HL-60 (cell line): ENCODE measurements at regions not wholly inside any gene's neighbourhood (a gene's known extent, or its start where the extent isn't known, plus 50 kb on each side); places are given as distances from the start of the nearest gene placed in this dataset.

ENCODE experiments used
- DNase-seq, 2 experiments: peaks; one replicate each; pipeline ENCODE4 v3.0.0-alpha.2; 2010 to 2020; ENCODE audit warnings: low read depth in 1 of 2, low spot score in 1 of 2
- H3K27ac ChIP-seq: fragments of 250-450 bp; sonication (Bioruptor Pico); replicated peaks from 2 replicates; pipeline ENCODE4 v1.5.1; 2020; ENCODE audit warnings: mild to moderate bottlenecking, moderate library complexity
- H3K27me3 ChIP-seq: fragments of 250-450 bp; sonication (Bioruptor Pico); 2 replicates; pipeline ENCODE4 v1.5.1; 2021; ENCODE audit warnings: mild to moderate bottlenecking, moderate library complexity; ENCODE audit not compliant: insufficient read depth, poor library complexity, severe bottlenecking
- H3K4me3 ChIP-seq: replicated peaks from 2 replicates; pipeline ENCODE4 v1.5.1; 2011; ENCODE audit warnings: mild to moderate bottlenecking, control low read depth, low read length; ENCODE audit not compliant: insufficient read depth
- GABPA ChIP-seq: IDR thresholded peaks from 2 replicates; pipeline ENCODE4 v1.6.1; 2012; ENCODE audit warnings: low read depth
- POLR2AphosphoS5 ChIP-seq: IDR thresholded peaks from 2 replicates; pipeline ENCODE4 v1.6.1; 2012; ENCODE audit warnings: low read depth
- SPI1 ChIP-seq: IDR thresholded peaks from 2 replicates; pipeline ENCODE4 v1.6.1; 2012; ENCODE audit warnings: low read depth, mild to moderate bottlenecking, borderline replicate concordance
- TF ChIP-seq, protein P1 (sequence below): IDR thresholded peaks from 2 replicates; pipeline ENCODE4 v1.6.1; 2012; ENCODE audit warnings: low read depth; ENCODE audit not compliant: insufficient replicate concordance
- TF ChIP-seq, protein P2 (sequence below): IDR thresholded peaks from one replicate; pipeline ENCODE4 v1.5.1; 2011; ENCODE audit warnings: low read length, control low read depth, inconsistent platforms; ENCODE audit not compliant: insufficient read depth

DNA sequence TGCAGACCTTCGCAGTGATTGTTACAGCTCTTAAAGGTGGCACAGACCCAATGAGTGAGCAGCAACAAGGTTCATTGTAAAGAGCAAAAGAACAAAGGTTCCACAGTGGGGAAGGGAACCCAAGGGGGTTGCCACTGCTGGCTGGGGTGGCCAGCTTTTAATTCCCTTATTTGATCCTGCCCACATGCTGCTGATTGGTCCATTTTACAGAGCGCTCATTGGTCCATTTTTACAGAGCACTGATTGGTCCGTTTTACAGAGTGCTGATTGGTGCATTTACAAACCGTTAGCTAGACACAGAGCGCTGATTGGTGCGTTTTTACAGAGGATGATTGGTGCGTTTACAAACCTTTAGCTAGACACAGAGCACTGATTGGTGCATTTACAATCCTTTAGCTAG lies 360.6 kb upstream of the DAB2 start:
- no peak for DNase-seq
- Histone ChIP-seq H3K27ac (no peak overlapping the region), H3K4me3 (no peak overlapping the region), H3K27me3 (no peaks in the 10 kb centered on the region)
- TF ChIP-seq SPI1, result no peak
- TF ChIP-seq, protein P1, sequence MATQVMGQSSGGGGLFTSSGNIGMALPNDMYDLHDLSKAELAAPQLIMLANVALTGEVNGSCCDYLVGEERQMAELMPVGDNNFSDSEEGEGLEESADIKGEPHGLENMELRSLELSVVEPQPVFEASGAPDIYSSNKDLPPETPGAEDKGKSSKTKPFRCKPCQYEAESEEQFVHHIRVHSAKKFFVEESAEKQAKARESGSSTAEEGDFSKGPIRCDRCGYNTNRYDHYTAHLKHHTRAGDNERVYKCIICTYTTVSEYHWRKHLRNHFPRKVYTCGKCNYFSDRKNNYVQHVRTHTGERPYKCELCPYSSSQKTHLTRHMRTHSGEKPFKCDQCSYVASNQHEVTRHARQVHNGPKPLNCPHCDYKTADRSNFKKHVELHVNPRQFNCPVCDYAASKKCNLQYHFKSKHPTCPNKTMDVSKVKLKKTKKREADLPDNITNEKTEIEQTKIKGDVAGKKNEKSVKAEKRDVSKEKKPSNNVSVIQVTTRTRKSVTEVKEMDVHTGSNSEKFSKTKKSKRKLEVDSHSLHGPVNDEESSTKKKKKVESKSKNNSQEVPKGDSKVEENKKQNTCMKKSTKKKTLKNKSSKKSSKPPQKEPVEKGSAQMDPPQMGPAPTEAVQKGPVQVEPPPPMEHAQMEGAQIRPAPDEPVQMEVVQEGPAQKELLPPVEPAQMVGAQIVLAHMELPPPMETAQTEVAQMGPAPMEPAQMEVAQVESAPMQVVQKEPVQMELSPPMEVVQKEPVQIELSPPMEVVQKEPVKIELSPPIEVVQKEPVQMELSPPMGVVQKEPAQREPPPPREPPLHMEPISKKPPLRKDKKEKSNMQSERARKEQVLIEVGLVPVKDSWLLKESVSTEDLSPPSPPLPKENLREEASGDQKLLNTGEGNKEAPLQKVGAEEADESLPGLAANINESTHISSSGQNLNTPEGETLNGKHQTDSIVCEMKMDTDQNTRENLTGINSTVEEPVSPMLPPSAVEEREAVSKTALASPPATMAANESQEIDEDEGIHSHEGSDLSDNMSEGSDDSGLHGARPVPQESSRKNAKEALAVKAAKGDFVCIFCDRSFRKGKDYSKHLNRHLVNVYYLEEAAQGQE, result no peak
- no peak for TF ChIP-seq POLR2AphosphoS5
- no peak for TF ChIP-seq GABPA
- TF ChIP-seq, protein P2, sequence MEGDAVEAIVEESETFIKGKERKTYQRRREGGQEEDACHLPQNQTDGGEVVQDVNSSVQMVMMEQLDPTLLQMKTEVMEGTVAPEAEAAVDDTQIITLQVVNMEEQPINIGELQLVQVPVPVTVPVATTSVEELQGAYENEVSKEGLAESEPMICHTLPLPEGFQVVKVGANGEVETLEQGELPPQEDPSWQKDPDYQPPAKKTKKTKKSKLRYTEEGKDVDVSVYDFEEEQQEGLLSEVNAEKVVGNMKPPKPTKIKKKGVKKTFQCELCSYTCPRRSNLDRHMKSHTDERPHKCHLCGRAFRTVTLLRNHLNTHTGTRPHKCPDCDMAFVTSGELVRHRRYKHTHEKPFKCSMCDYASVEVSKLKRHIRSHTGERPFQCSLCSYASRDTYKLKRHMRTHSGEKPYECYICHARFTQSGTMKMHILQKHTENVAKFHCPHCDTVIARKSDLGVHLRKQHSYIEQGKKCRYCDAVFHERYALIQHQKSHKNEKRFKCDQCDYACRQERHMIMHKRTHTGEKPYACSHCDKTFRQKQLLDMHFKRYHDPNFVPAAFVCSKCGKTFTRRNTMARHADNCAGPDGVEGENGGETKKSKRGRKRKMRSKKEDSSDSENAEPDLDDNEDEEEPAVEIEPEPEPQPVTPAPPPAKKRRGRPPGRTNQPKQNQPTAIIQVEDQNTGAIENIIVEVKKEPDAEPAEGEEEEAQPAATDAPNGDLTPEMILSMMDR, result no peak

DNA sequence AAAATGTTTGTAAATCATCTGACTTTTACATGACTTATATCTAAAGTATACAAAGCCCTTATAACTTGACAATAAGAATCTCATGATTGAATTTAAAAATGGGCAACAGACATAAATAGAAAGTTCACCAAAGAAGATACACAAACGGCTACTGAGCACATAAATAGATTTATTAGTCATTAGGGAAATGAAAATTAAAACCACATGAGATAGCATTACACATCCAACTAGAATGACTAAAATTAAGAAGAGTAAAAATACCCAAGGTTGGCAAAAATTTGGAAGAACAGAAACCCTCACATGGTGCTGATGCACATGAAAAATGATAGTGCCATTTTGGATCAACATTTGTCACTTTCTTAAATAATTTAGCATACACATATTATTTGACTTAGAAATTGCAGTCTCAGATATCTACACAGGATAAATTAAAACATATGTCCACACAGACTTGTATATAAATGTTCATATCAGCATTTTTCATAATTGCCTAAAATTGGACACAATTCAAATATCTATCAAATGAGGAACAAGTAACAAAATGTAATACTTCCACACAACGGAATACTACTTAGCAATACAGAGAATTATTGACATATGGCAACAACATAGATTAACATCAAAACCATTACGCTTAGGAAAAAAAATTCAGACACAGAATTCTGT lies 359.1 kb upstream of the DAB2 start:
- TF ChIP-seq SPI1, result no peak
- no peak for TF ChIP-seq POLR2AphosphoS5
- no peak for TF ChIP-seq GABPA
- TF ChIP-seq, protein P1, result no peak
- TF ChIP-seq, protein P2, result no peak
- no peak for DNase-seq
- Histone ChIP-seq H3K27me3 (no peaks in the 10 kb centered on the region), H3K4me3 (no peak overlapping the region), H3K27ac (no peak overlapping the region)

DNA sequence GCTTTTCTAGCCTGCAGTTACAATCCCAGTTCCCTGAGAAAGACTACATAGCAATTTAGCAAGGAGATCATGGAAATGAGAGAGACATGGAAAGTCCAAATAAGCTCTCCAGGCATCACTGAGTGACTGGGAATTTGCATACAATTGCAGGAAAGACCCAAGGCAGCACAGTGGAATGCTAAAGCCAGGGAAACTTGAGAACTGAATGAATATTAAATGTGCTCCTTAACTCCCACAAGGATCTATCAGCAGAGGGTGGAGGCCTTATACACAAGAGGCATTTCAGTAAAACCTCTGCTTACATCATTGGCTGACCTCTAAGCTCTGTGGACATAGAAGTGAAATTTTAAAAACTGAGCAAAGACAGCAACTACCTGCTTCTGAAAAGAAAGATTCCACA lies 355.6 kb upstream of the DAB2 start:
- Histone ChIP-seq H3K27ac (no peak overlapping the region), H3K4me3 (no peak overlapping the region), H3K27me3 (no peaks in the 10 kb centered on the region)
- TF ChIP-seq GABPA (no peak), POLR2AphosphoS5 (no peak), SPI1 (no peak)
- TF ChIP-seq, protein P1, result no peak
- TF ChIP-seq, protein P2, result no peak
- no peak for DNase-seq
